Large intestine (tissue), 3 donors: ENCODE measurements at regions not wholly inside any gene's neighbourhood (a gene's known extent, or its start where the extent isn't known, plus 50 kb on each side); places are given as distances from the start of the nearest gene placed in this dataset.

Experiments used
- DNase-seq, 2 donors: peaks; one replicate each; pipeline versions ENCODE4 v3.0.0 to v3.0.0-alpha.2; 2013
- H3K27ac ChIP-seq: one replicate; pipeline ENCODE4 v1.5.1; 2013; ENCODE audit warnings: low read length
- H3K27me3 ChIP-seq: 2 replicates; pipeline ENCODE4 v1.6.1; 2013; ENCODE audit warnings: low read length; ENCODE audit not compliant: control insufficient read depth, insufficient read depth
- H3K36me3 ChIP-seq: 2 replicates; pipeline ENCODE4 v1.6.1; 2013; ENCODE audit warnings: low read length; ENCODE audit not compliant: control insufficient read depth, insufficient read depth
- H3K4me1 ChIP-seq: one replicate; pipeline ENCODE4 v1.6.1; 2013; ENCODE audit warnings: low read length; ENCODE audit not compliant: control insufficient read depth, insufficient read depth
- H3K4me3 ChIP-seq: one replicate; pipeline ENCODE4 v1.5.1; 2013; ENCODE audit warnings: low read length
- H3K9me3 ChIP-seq: one replicate; pipeline ENCODE4 v1.6.1; 2013; ENCODE audit warnings: mild to moderate bottlenecking, low read depth, low read length, moderate library complexity; ENCODE audit not compliant: control insufficient read depth
- WGBS: methylation state at CpG from one replicate; pipeline ENCODE4 v1.1.5; 2013; ENCODE audit warnings: low lambda C conversion rate; ENCODE audit not compliant: insufficient coverage; 5-methylcytosine and 5-hydroxymethylcytosine counted together

GRCh38 chr2:129367107-129367506 lies 612.4 kb upstream of the RAB6C start:
- WGBS: 95% methylated on average over 2 of the region's 4 CpGs
- no peaks in the 10 kb centered on the region for H3K9me3 ChIP-seq

GRCh38 chr2:129369437-129369836 lies 610.0 kb upstream of the RAB6C start:
- Histone ChIP-seq H3K36me3 (no peaks in the 10 kb centered on the region), H3K27ac (no peak overlapping the region), H3K27me3 (no peaks in the 10 kb centered on the region), H3K4me1 (no peaks in the 10 kb centered on the region), H3K4me3 (no peak overlapping the region), H3K9me3 (no peaks in the 10 kb centered on the region)
- no CpG with 5 or more reads among the region's 2 CpGs for WGBS
- DNase-seq: no peak

More at GRCh38 chr2:129367107-129367506, 612.4 kb upstream of the RAB6C start:
- no peaks in the 10 kb centered on the region for H3K4me1 ChIP-seq
- H3K27ac ChIP-seq: no peak overlapping the region
- H3K36me3 ChIP-seq: no peaks in the 10 kb centered on the region
- no peak for DNase-seq
- H3K27me3 ChIP-seq: no peaks in the 10 kb centered on the region
- no peak overlapping the region for H3K4me3 ChIP-seq

- WGBS: no CpG with 5 or more reads among the region's 7 CpGs
- no peaks in the 10 kb centered on the region for H3K36me3 ChIP-seq
These were observed 605.0 kb upstream of the RAB6C start for GRCh38 chr2:129374452-129374851.

DNA sequence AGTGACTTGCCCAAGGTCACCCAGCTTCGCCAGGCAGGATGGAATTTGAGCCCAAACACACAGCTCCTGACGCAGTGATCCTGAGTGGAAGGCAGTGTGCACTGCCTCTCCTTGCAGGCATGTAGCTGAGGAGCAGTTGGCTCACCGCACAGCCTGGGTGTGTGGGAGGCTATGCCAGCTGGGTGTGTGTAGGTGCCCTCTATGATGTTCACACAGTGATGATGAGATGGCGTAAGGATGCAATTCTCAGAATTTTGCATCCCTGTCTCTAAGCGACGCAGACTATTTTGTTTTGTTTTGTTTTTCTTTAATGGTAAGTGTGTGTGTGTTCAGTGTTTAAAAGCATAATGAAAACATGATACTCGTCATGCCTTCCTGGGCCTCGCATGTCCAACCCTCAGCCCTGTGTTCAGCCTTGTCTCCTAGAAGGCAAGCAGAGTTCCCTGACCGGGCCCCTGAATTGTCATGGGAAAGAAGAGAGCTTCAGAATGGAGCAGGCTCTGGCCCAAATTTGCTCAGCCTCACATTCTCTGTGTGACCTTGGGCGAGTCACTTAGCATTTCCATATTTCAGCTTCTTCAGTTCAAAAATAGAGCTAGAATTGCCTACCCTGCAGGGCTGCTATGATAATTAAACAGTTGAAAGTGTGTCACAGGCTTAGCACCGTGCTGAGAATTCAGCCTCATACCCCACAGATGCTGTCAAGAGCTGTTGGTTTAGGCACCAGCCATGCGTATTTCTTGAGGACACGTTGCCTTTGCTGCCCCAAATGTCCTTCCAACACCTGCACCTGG lies 603.6 kb upstream of the RAB6C start:
- DNase-seq: no peak
- no peaks in the 10 kb centered on the region for H3K9me3 ChIP-seq
- H3K4me3 ChIP-seq: no peak overlapping the region
- no peaks in the 10 kb centered on the region for H3K27me3 ChIP-seq
- no peaks in the 10 kb centered on the region for H3K4me1 ChIP-seq
- WGBS: no CpG with 5 or more reads among the region's 13 CpGs
- H3K27ac ChIP-seq: no peak overlapping the region
- no peaks in the 10 kb centered on the region for H3K36me3 ChIP-seq

More at GRCh38 chr2:129374452-129374851, 605.0 kb upstream of the RAB6C start:
- H3K27me3 ChIP-seq: no peaks in the 10 kb centered on the region
- no peaks in the 10 kb centered on the region for H3K4me1 ChIP-seq
- no peak for DNase-seq
- H3K4me3 ChIP-seq: no peak overlapping the region
- H3K9me3 ChIP-seq: no peaks in the 10 kb centered on the region
- H3K27ac ChIP-seq: no peak overlapping the region

- H3K36me3 ChIP-seq: no peaks in the 10 kb centered on the region
- no peaks in the 10 kb centered on the region for H3K4me1 ChIP-seq
- H3K27ac ChIP-seq: no peak overlapping the region
- WGBS: 80% methylated on average over 1 of the region's 16 CpGs
- H3K9me3 ChIP-seq: no peaks in the 10 kb centered on the region
- no peak overlapping the region for H3K4me3 ChIP-seq
- no peaks in the 10 kb centered on the region for H3K27me3 ChIP-seq
- no peak for DNase-seq
These were observed 602.9 kb upstream of the RAB6C start for GRCh38 chr2:129376426-129377077.

GRCh38 chr2:129377078-129377469 lies 602.4 kb upstream of the RAB6C start:
- WGBS: no CpG with 5 or more reads among the region's 4 CpGs
- Histone ChIP-seq H3K4me1 (no peaks in the 10 kb centered on the region), H3K27ac (no peak overlapping the region), H3K9me3 (no peaks in the 10 kb centered on the region), H3K4me3 (no peak overlapping the region), H3K27me3 (no peaks in the 10 kb centered on the region), H3K36me3 (no peaks in the 10 kb centered on the region)
- DNase-seq: no peak

DNA sequence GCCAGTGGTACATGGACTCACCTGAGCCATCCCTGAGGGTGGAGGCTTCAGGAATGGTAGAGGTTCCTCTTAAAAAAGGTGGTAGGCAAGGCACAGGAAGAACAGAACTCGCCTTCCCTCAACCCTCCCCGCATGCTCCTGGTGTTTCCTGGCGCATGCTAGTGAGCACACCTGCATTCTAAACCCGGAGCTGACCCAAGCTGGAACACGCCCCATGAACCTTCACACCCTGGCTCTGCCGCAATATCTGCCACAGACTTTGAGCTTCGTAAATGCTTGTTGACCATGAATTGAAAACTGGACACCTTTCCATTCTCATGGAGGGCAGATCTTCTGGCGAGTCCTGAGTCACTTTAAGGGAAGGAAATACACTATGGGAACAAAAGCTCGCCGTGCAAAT lies 601.3 kb upstream of the RAB6C start:
- H3K4me3 ChIP-seq: no peak overlapping the region
- WGBS: no CpG with 5 or more reads among the region's 10 CpGs
- no peaks in the 10 kb centered on the region for H3K4me1 ChIP-seq
- H3K9me3 ChIP-seq: no peaks in the 10 kb centered on the region
- H3K36me3 ChIP-seq: no peaks in the 10 kb centered on the region
- H3K27me3 ChIP-seq: no peaks in the 10 kb centered on the region
- peak; percentile 9 to 17 for DNase-seq
- no peak overlapping the region for H3K27ac ChIP-seq

DNA sequence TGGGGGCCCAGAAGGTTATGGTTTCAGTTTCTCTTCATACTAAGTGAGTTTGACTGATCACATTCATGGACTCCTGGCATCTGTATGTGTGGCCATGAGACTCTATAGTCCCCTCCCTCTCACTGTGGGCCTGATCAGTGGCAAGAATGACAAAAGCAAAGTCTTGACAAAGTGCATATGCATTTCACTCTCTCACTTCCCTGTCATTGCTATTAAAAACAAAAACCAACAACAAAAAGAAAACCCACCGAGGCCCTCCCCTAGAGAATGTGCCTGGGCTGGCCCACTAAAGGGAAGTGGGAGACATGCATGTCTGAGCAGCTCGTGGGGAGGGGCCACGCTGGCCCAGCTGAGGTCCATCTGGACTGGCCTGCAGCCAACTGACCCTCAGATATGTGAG lies 600.1 kb upstream of the RAB6C start:
- H3K27ac ChIP-seq: no peak overlapping the region

DNA sequence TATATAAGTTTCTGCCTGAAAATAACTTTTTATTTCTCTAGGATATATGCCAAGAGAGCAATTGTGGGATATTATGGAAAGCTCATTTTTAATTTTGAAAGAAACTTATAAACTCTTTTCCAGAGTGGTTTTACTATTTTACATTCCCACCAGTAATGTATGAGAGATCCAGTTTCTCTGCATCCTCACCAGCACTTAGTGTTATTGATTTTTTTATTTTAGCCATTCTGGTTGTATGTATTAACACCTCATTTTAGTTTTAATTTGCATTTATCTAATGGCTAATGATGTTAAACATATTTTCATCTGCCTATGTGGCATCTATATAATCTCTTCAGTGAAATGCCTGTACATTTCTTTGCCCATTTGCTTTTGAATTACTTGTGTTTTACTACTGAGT lies 597.7 kb upstream of the RAB6C start:
- Histone ChIP-seq H3K9me3 (no peaks in the 10 kb centered on the region), H3K27ac (no peak overlapping the region), H3K4me1 (no peaks in the 10 kb centered on the region), H3K27me3 (no peaks in the 10 kb centered on the region), H3K4me3 (no peak overlapping the region), H3K36me3 (no peaks in the 10 kb centered on the region)
- no peak for DNase-seq

More for the DNA sequence above, 600.1 kb upstream of the RAB6C start:
- Histone ChIP-seq H3K27me3 (no peaks in the 10 kb centered on the region), H3K4me1 (no peaks in the 10 kb centered on the region), H3K4me3 (no peak overlapping the region), H3K36me3 (no peaks in the 10 kb centered on the region), H3K9me3 (no peaks in the 10 kb centered on the region)
- no peak for DNase-seq
- WGBS: no CpG with 5 or more reads among the region's 3 CpGs

DNA sequence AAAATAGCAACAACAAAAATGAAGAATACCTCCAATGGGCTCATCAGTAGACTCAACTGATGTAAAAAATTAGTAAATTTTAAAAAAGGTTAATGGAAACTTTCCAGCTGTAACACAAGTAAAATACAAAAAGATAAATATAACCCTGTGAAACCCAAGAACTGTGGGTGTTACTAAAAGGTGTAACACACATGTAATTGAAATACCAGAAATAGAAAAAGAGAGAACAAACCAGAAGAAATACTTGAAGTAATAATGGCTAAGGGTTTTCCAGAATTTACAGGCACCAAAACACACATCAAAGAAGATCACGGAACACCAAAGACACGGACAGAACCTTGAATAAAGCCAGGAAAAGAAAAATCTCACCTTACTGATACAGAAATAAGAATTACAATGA lies 590.6 kb upstream of the RAB6C start:
- H3K27me3 ChIP-seq: no peaks in the 10 kb centered on the region
- no peaks in the 10 kb centered on the region for H3K4me1 ChIP-seq
- no peak overlapping the region for H3K27ac ChIP-seq
- no peaks in the 10 kb centered on the region for H3K36me3 ChIP-seq
- WGBS: no CpG with 5 or more reads among the region's 2 CpGs
- no peak for DNase-seq
- no peak overlapping the region for H3K4me3 ChIP-seq
- no peaks in the 10 kb centered on the region for H3K9me3 ChIP-seq

GRCh38 chr2:129393816-129394215 lies 585.6 kb upstream of the RAB6C start:
- Histone ChIP-seq H3K9me3 (no peaks in the 10 kb centered on the region), H3K27ac (no peak overlapping the region), H3K36me3 (no peaks in the 10 kb centered on the region), H3K4me3 (no peak overlapping the region), H3K4me1 (no peaks in the 10 kb centered on the region), H3K27me3 (no peaks in the 10 kb centered on the region)
- DNase-seq: no peak
- WGBS: 100% methylated on average over 1 of the region's 2 CpGs
